K562 (cell line): ENCODE measurements at regions not wholly inside any gene's neighbourhood (a gene's known extent, or its start where the extent isn't known, plus 50 kb on each side); places are given as distances from the start of the nearest gene placed in this dataset.
A peak's percentile ranks its signal among the peaks of the same experiment; 100 is the strongest.

Source experiments
- ATAC-seq: fragments of 200-7000 bp; cut with Tn5 transposase; 3 replicates; pipeline ENCODE4 v1.9.1; 2020; ENCODE audit warnings: moderate library complexity
- BruUV-seq: library from RNA; stranded (reverse); fragments of 400-500 nt; replicated peaks from 2 replicates; lab custom pipeline; 2021; lab: Mats Ljungman, UMichigan
- CTCF ChIA-PET: fragments of 300-600 bp; formaldehyde crosslinking; extraction: SDS; loops from one replicate; lab custom pipeline; 2021; ENCODE audit warnings: low intra/inter-chr PET ratio; lab: Yijun Ruan, JAX
- POLR2A ChIA-PET: fragments of 300-600, 350-650 bp; sonication (Branson Sonifier 250); formaldehyde crosslinking; extraction: SDS; loops from one replicate; lab custom pipeline; 2021; ENCODE audit warnings: antibody characterized with exemption, inconsistent platforms; lab: Yijun Ruan, JAX
- DNase-seq, 4 experiments: peaks; one replicate each; pipeline versions ENCODE4 v3.0.0 to v3.0.0-alpha.2; 2011 to 2018; ENCODE audit warnings: low spot score in 3 of 4, mixed read lengths in 3 of 4; ENCODE audit errors: extremely low read depth in 1 of 4
- FAIRE-seq: peaks from 2 replicates; lab custom pipeline; 2011; peaks lifted over from hg19 to GRCh38; lab: Jason Lieb, UNC
- H2AFZ ChIP-seq: 2 replicates; pipeline ENCODE4 v1.6.0; 2011; ENCODE audit warnings: low read depth, low read length, control low read depth, inconsistent platforms
- H3K27ac ChIP-seq: fragments of 200-600 bp; 3 replicates; pipeline ENCODE4 v1.8.0; 2011; ENCODE audit warnings: low read depth, mild to moderate bottlenecking, control low read depth, inconsistent platforms, low read length, moderate library complexity, mixed read lengths; ENCODE audit errors: extremely low read depth
- H3K27me3 ChIP-seq, 2 experiments: fragments of 300-600 bp in 1 of 2; 2 replicates in 1 of 2; 3 replicates in 1 of 2; pipeline versions ENCODE4 v1.6.0 to v1.8.0; 2011; ENCODE audit warnings: inconsistent platforms in 2 of 2, low read length in 2 of 2, mild to moderate bottlenecking in 1 of 2, mixed read lengths in 1 of 2, moderate library complexity in 1 of 2; ENCODE audit not compliant: control insufficient read depth in 2 of 2, insufficient read depth in 2 of 2
- H3K36me3 ChIP-seq: fragments of 300-600 bp; 3 replicates; pipeline ENCODE4 v1.8.0; 2011; ENCODE audit warnings: mild to moderate bottlenecking, low read length, inconsistent platforms; ENCODE audit not compliant: control insufficient read depth, insufficient read depth
- H3K4me1 ChIP-seq, 2 experiments: fragments of 200-600 bp in 1 of 2; replicated peaks in 1 of 2; 2 replicates in 1 of 2; 3 replicates in 1 of 2; pipeline versions ENCODE4 v1.5.1 to v1.8.0; 2011; ENCODE audit warnings: inconsistent platforms in 2 of 2, low read length in 2 of 2, mild to moderate bottlenecking in 1 of 2, mixed read lengths in 1 of 2, moderate library complexity in 1 of 2; ENCODE audit not compliant: control insufficient read depth in 2 of 2, insufficient read depth in 2 of 2
- H3K4me2 ChIP-seq: 2 replicates; pipeline ENCODE4 v1.6.1; 2011; ENCODE audit warnings: low read length, control low read depth, inconsistent platforms, mixed read lengths; ENCODE audit not compliant: insufficient read depth
- H3K4me3 ChIP-seq: fragments of 200-600 bp; sonication (generic), shearing (Covaris generic); 2 replicates; pipeline ENCODE4 v1.5.1; 2016; ENCODE audit warnings: control low read depth, inconsistent platforms
- H3K79me2 ChIP-seq: fragments of 200-600 bp; 3 replicates; pipeline ENCODE4 v1.8.0; 2011; ENCODE audit warnings: low read length, inconsistent platforms; ENCODE audit not compliant: control insufficient read depth, insufficient read depth
- H3K9ac ChIP-seq, 2 experiments: 2 replicates each; pipeline versions ENCODE4 v1.6.0 to v1.6.1; 2011; ENCODE audit warnings: low read depth in 2 of 2, low read length in 2 of 2, control low read depth in 1 of 2, inconsistent platforms in 1 of 2, mild to moderate bottlenecking in 1 of 2, mixed read lengths in 1 of 2; ENCODE audit not compliant: insufficient read depth in 1 of 2
- H3K9me1 ChIP-seq: one replicate; pipeline ENCODE4 v1.6.0; 2011; ENCODE audit warnings: inconsistent platforms, mild to moderate bottlenecking, low read length, moderate library complexity; ENCODE audit not compliant: control insufficient read depth, insufficient read depth
- H3K9me3 ChIP-seq: replicated peaks from 2 replicates; pipeline ENCODE4 v1.5.1; 2011; ENCODE audit warnings: low read depth, low read length, inconsistent platforms; ENCODE audit not compliant: control insufficient read depth, insufficient read depth
- H4K20me1 ChIP-seq: replicated peaks from 2 replicates; pipeline ENCODE4 v1.6.1; 2011; ENCODE audit warnings: low read length, inconsistent platforms, mixed read lengths; ENCODE audit not compliant: control insufficient read depth, insufficient read depth
- ADNP ChIP-seq: fragments of 200-800 bp; sonication (Bioruptor generic); IDR thresholded peaks from 2 replicates; pipeline ENCODE4 v1.6.1; 2016; ENCODE audit warnings: missing genetic modification characterization, missing compliant biosample characterization
- EP400 ChIP-seq: fragments of 450-650 bp; IDR thresholded peaks from 2 replicates; pipeline ENCODE4 v1.6.1; 2017; ENCODE audit warnings: antibody characterized with exemption, mild to moderate bottlenecking, moderate library complexity
- LEF1 ChIP-seq: fragments of 450-650 bp; IDR thresholded peaks from 2 replicates; pipeline ENCODE4 v1.6.1; 2016; ENCODE audit warnings: mild to moderate bottlenecking
- NONO ChIP-seq, 2 experiments: fragments of 200-400 bp in 1 of 2; fragments of 450-650 bp in 1 of 2; formaldehyde crosslinking in 1 of 2; IDR thresholded peaks; 2 replicates each; pipeline ENCODE4 v1.6.1; 2017; ENCODE audit warnings: low read depth in 2 of 2, mild to moderate bottlenecking in 2 of 2, moderate library complexity in 2 of 2, low read length in 1 of 2
- RBM25 ChIP-seq: fragments of 200-400 bp; formaldehyde crosslinking; IDR thresholded peaks from 2 replicates; pipeline ENCODE4 v1.6.1; 2018; ENCODE audit warnings: low read length, low read depth, moderate library complexity; ENCODE audit not compliant: severe bottlenecking
- SP2 ChIP-seq: IDR thresholded peaks from 2 replicates; pipeline ENCODE4 v1.6.1; 2011; ENCODE audit warnings: mild to moderate bottlenecking, low read depth, low read length, moderate library complexity; ENCODE audit not compliant: poor library complexity, severe bottlenecking; ENCODE audit errors: extremely low read depth
- TCFL5 ChIP-seq: fragments of 250-450 bp; sonication (Bioruptor Pico); conservative IDR thresholded peaks from 2 replicates; pipeline ENCODE4 v1.6.1; 2021; ENCODE audit warnings: mild to moderate bottlenecking, moderate library complexity, matching md5 sums
- TOE1 ChIP-seq, 2 experiments: fragments of 450-650 bp in 1 of 2; sonication (generic) in 1 of 2; formaldehyde crosslinking in 1 of 2; IDR thresholded peaks; 2 replicates each; pipeline versions ENCODE4 v1.7.1 to v1.8.0; 2016 to 2022; ENCODE audit warnings: borderline replicate concordance in 2 of 2, mild to moderate bottlenecking in 2 of 2, antibody characterized with exemption in 1 of 2, inconsistent platforms in 1 of 2, low read depth in 1 of 2, missing genetic modification reagents in 1 of 2, moderate library complexity in 1 of 2
- ZNF41 ChIP-seq: fragments of 250-450 bp; sonication (Bioruptor Pico); conservative IDR thresholded peaks from 2 replicates; pipeline ENCODE4 v1.4.0; 2020; ENCODE audit warnings: mild to moderate bottlenecking
- ZNF444 ChIP-seq: fragments of 250-450 bp; sonication (Bioruptor Pico); IDR thresholded peaks from 2 replicates; pipeline ENCODE4 v1.4.0; 2020; ENCODE audit warnings: mild to moderate bottlenecking, moderate library complexity
- WGBS: fragments of 100-300 bp; shearing (Covaris generic); methylation state at CpG from one replicate; pipeline ENCODE4 v1.1.6; 2016; ENCODE audit warnings: low coverage, mixed read lengths; ENCODE audit not compliant: insufficient coverage; ENCODE audit errors: missing lambda C conversion rate; 5-methylcytosine and 5-hydroxymethylcytosine counted together
- in situ Hi-C: fragments of 300-500 bp; cut with MboI; formaldehyde crosslinking; loops from 4 replicates; pipeline ENCODE4 v1.15.0; 2018; ENCODE audit warnings: inconsistent platforms, mixed read lengths
- intact Hi-C: fragments of 100-400 bp; cut with micrococcal nuclease; formaldehyde crosslinking; loops from 2 replicates; pipeline ENCODE4 v1.14.2; 2022
- TF ChIP-seq, protein P1 (sequence below): fragments of 250-450 bp; sonication (Bioruptor Pico); IDR thresholded peaks from 2 replicates; pipeline ENCODE4 v1.8.0; 2022; ENCODE audit warnings: moderate library complexity, mild to moderate bottlenecking, inconsistent platforms
- TF ChIP-seq, protein P2 (sequence below): fragments of 250-450 bp; sonication (Bioruptor Pico); IDR thresholded peaks from 2 replicates; pipeline ENCODE4 v1.5.0; 2021; ENCODE audit warnings: mild to moderate bottlenecking, moderate library complexity

DNA sequence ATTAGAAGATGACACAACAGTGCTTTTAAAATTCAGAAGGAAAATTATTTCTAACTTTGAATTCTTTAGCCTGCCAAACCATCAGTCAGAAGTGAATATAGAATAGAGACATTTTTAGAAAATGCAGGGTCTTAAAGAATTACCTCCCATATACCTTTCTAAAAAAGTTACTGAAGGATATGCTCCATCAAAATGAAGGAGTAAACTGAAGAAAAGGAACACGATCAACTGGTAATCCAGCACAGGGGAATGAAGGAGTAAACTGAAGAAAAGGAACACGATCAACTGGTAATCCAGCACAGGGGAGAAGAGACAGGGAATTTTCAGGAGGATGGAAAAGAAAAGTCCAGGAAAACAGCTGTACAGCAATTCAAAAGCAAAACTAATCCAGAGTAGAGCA lies 75.4 kb upstream of the LDLRAD3 start:
- no peak for FAIRE-seq
- H4K20me1 ChIP-seq, result no peaks in the 10 kb centered on the region
- H3K9me1 ChIP-seq, result no peaks in the 10 kb centered on the region
- no peaks in the 10 kb centered on the region for H3K36me3 ChIP-seq
- no peaks in the 10 kb centered on the region for H3K4me1 ChIP-seq
- H3K9me3 ChIP-seq, result no peaks in the 10 kb centered on the region
- peaks cover 0 to 3% of the 10 kb centered on the region in 2 experiments; a peak in 4 of 5 replicates for H3K27me3 ChIP-seq
- in situ Hi-C loops, result no loop called here
- TF ChIP-seq NONO (IDR thresholded peaks at IDR 0.05; ENCODE audit: low read depth in 2 of 2, low read length in 1 of 2) (no peak), LEF1 (no peak), ADNP (peak; percentile 73; the same call in 1 of the 2 replicates), RBM25 (peak; percentile 54)
- TF ChIP-seq, protein P1, sequence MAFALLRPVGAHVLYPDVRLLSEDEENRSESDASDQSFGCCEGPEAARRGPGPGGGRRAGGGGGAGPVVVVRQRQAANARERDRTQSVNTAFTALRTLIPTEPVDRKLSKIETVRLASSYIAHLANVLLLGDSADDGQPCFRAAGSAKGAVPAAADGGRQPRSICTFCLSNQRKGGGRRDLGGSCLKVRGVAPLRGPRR (CRISPR knock-in tag), result no peak
- ATAC-seq, result no peak
- no peak for DNase-seq
- BruUV-seq, result no TSS peak
- 0% methylated on average over 2 of the region's 2 CpGs for WGBS
- H2AFZ ChIP-seq, result no peak overlapping the region
- POLR2A ChIA-PET, result interaction anchor here (1.1 to 1.4 kb wide), 2 partner anchors 13 to 18 kb away, joined by 3 read pairs; no protein-coding TSS in a partner anchor
- H3K4me3 ChIP-seq, result no peak overlapping the region
- intact Hi-C loops, result no loop called here
- no peak overlapping the region for H3K4me2 ChIP-seq
- no peak overlapping the region for H3K27ac ChIP-seq
- H3K79me2 ChIP-seq, result no peaks in the 10 kb centered on the region
- CTCF ChIA-PET, result no interaction called here
- no peak overlapping the region for H3K9ac ChIP-seq

DNA sequence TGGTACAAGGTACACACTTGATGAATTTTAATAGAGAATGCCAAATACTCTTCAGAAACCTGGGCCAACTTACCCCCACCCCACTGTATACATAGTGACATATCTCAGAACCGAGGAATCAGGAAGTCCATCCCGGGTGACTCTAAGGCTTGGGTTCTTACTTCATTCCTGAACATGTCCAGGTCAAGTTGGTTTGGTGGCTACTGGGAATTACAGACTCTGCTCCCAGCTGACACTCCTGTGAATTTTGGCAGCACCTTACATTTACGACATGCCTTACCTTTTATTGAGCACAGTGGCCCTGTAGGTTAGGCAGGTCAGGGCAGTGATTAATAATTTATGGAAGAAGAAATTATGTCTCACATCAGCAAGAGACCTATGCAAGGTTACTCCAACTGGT lies 70.1 kb upstream of the LDLRAD3 start:
- Histone ChIP-seq H3K36me3 (no peaks in the 10 kb centered on the region), H3K4me3 (no peak overlapping the region), H3K9me3 (no peaks in the 10 kb centered on the region), H3K9ac (no peak overlapping the region), H2AFZ (no peak overlapping the region), H3K27me3 (peaks cover 3 to 17% of the 10 kb centered on the region in 2 experiments; a peak in 3 of 5 replicates), H3K79me2 (no peaks in the 10 kb centered on the region), H3K27ac (no peak overlapping the region), H3K4me2 (no peak overlapping the region), H4K20me1 (no peaks in the 10 kb centered on the region), H3K4me1 (no peaks in the 10 kb centered on the region), H3K9me1 (no peaks in the 10 kb centered on the region)
- no peak for FAIRE-seq
- no TSS peak for BruUV-seq
- CTCF ChIA-PET, result no interaction called here
- in situ Hi-C loops, result no loop called here
- ATAC-seq, result no peak
- DNase-seq, result no peak
- WGBS, result 5% methylated on average over 3 of the region's 3 CpGs
- intact Hi-C loops, result no loop called here
- POLR2A ChIA-PET, result interaction anchor here (0.6 kb wide), 1 partner anchor 146 kb away, joined by 3 read pairs; no protein-coding TSS in a partner anchor
- TF ChIP-seq TCFL5 (no peak), SP2 (no peak), EP400 (no peak), ZNF444 (CRISPR knock-in tag) (no peak), ZNF41 (CRISPR knock-in tag) (no peak), TOE1 (IDR thresholded peaks at IDR 0.05; ENCODE audit: borderline replicate concordance) (no peak), TOE1 (CRISPR knock-in tag; IDR thresholded peaks at IDR 0.05; ENCODE audit: borderline replicate concordance, low read depth) (no peak)
- TF ChIP-seq, protein P2, sequence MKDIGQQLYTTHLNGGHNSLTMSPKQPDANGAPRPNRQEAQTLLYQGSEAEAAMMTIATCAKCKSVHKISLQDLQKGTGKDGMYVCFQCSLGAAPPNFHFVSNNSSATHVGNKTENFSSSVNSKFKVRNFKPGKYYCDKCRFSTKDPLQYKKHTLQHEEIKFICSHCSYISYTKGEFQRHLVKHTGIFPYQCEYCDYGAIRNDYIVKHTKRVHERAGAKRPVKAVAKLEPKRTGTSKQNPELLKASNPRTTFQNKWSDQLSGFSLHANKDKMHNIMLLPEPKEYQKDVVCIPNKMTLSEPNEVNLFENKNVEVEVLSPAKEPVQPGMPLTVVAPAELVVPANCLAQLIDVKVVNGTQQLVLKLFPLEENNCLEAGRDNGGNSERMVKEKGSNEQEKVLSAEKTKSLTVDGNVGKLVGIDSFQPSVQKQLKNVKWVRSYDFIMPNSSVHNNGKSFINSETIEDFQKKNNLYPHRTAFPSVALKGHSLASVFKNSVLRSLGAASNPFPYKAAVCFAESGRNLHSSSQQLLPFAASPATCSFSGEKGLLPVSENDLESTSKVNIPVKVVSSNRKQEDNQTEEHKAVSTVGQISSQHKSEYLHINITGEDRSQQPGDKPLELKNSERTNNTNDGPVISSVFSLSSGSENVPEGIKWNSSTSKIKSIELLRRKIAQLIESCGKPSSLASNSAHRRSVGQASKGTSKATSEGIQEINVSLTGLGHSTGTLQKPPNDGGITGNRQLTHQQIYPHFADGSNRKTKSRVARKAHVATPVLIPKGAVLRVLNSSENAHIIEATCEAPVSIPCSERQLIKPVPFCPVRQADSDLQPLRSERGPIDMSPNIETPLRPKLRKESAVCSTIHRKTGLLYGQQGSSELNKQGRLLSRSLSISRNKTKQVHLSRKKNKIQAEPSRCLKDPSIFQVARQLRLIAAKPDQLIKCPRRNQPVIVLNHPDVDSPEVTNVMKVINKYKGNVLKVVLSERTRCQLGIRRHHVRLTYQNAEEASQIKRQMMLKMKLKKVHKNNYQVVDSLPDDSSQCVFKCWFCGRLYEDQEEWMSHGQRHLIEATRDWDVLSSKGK, result no peak
